ENCODE measurements at regions not wholly inside any gene's neighbourhood (a gene's known extent, or its start where the extent isn't known, plus 50 kb on each side); places are given as distances from the start of the nearest gene placed in this dataset.
"Not testable (repeated sequence)": the region's sequence is repeated elsewhere in the genome, so short reads cannot be mapped to it uniquely, and the experiment has no call there.

DNA sequence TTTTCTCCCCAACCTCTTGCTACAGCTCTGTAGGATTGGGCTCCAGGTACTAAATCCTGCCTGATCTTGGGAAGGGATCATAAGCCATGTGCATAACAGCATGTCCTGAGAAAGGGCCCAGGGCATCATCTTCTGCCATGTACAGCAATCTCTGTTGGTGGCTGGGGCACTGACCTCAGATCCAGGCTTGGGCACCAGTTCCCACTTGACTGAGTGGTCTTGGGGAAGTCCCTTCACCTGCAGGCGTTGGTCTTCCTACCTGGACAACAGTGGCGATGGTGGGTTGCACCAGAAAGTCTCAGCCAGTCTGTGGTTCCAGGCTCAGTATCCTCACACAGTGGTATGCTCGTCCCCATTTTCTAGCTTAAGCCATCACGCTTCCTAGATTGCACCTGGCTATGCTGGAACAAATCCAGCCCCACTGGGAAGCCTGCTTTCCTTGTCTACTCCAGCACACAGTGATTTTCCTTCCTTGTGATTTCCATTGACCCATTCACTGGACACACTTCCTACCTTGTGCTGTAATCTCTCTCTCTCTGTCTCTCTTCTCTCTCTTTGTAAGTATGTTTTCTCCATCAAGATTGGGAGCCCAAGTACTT, 121.7 kb upstream of the PITX1 start:
- DNase-seq, result no peak

DNA sequence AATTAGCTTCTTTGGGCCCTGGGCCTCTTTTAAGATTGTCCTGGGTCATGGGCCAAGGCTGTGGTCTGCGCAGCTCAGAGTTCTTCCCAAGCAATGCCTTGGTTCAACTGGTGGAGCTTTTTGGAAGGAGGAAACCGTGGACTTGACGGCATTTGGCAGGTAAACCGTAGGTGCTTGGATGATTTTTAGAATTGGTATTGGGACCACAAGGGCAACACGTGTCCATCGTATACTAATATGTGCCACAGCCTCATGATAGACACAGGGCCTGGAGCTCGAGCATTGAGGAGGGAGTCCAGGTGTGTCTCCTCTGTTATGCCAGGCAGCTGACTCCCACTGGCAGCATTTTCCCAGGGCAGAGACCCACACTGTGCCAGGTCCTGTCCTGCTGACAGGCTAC, 120.9 kb upstream of the PITX1 start:
- DNase-seq, result no peak

DNA sequence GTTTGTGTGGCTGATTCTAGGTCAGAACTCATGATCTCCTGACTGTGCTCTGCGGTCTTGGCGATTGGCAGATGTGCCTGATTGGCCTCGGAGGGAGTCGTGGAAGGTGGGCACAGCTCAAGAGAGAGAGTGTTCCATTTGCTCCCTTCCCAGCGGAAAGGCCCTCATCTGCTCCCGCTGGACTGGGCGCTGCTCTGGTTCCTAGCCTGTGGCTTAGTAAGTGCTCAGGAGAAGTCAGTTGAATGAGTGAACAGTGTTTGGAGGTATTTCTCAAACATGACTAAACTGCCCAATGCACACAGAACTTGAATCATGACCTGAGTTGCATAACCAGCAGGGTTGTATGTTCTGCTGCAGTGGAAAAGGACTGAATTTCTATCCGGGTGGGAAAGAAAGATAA, 120.2 kb upstream of the PITX1 start:
- no peak for DNase-seq

DNA sequence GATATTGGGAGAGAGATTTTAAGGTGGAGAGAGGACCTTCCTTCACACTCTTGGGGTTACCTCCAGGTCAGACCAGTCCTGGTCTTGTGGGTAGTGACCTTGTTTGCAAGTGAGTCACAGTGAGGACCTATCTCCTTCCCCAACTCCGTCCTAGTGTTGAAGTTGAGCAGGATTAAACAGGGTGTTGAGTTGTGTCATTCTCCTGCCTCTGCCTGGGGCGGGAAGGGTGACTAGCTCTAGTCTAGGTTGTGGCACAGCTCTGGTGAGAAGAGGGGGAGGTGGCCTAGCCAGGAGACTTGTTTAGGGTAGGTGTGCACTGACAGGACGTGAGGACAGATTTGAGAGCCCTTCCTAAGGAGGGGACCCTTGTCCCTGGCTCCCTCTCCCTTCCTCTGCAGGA, 119.6 kb upstream of the PITX1 start:
- DNase-seq, result no peak

DNA sequence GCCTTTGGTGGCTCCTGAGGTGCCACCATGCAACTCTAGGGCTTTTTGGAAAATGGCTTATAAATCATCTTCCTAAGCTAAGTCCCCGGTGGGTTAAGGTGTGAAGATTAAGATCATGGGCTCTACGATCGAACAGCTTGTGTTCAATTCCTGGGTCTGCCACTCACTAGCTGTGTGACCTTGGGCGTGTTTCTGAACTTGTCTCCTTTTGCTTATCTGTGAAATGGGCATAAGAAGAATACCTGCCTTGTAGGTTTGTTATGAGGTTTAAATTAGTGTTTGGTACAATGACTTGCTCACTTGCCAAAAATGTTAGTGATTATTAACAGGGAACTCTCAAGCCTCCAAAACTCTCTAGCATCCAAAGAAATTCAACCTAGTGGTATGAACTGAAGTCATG, 119.2 kb upstream of the PITX1 start:
- no peak for DNase-seq

DNA sequence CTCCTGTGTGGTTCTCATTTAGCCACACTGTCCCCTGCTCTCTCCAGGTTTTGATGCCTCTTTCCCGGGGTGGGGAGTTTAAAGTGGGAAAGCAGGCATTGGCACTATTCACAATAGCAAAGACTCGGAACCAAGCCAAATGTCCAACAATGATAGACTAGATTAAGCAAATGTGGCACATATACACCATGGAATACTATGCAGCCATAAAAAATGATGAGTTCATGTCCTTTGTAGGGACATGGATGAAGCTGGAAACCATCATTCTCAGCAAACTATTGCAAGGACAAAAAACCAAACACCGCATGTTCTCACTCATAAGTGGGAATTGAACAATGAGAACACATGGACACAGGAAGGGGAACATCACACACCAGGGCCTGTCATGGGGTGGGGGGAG, 117.6 kb upstream of the PITX1 start:
- DNase-seq, result not testable (repeated sequence)

DNA sequence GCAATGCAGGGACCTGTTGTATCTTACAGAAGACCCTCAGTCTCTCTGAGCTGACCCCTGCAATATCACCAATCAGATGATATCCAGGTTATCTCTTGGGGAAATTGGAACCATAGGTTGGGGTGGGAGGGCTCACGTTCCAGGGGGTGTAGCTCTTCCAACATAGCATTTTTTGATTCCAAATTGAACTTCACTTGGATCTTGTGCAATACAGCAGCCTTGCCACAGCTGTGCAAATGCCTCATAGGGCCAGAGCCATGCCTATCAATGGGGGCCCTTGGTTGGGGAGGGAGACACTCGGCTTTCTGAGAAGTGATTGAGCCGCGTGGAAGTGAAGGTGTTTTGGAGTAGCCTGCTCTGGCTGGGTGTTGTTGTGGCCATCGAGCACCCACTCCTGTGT, 117.2 kb upstream of the PITX1 start:
- DNase-seq, result no peak

DNA sequence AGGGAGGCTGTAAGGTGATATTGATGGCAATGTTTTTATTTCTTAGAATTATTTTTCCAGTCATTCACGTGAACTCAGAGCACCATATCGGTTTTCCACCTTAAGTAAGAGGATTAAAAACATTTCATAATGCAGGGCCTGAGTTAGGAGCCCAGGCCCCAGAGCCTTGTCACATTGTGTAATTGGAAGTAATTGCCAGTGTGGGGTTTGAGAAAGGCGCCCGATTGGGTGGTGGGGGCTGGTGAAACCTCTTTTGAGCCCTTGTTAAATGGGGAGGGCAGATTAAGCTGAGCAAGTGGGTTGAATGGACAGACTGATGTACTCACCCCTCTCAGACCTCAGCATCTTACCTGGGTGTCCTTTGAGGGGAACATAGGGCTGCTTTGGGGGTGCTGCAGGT, 116.7 kb upstream of the PITX1 start:
- no peak for DNase-seq

DNA sequence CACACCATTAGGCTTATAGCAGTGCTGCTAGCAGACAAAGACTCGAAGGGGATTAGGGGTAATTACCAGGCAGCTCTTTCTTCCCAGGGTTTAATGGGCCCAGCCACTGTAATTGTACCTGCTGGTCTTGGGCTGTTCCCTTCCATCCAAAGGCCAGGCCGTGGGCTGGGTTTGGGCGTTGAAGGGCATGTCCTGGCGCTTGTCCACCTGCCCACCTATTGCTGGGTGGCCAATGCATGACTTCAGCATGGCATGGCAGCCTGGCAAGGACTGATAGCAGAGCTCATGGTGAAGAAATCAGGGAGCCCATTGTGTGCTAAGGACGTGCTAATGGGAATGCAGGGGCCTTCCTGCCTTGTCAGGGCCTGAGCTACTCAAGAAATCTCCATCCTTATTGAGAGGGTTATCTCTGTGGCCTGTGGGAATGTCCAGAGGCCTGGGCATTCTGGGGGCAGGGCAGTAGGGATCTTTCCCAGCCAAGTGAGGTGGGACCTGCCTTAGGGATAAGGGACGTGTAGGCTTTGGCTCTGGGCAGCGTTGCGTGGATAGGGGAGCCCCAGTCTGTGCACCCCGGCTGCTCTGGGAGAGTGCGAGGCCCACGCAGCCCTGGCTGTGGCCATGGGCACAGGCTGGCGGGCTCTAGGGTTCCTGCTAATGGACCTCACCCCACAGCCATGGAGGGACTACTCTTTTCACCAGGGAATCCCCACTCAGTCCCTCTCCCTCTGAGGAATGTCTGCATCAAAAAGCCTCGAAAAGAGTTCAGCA, 116.1 kb upstream of the PITX1 start:
- no peak for DNase-seq

DNA sequence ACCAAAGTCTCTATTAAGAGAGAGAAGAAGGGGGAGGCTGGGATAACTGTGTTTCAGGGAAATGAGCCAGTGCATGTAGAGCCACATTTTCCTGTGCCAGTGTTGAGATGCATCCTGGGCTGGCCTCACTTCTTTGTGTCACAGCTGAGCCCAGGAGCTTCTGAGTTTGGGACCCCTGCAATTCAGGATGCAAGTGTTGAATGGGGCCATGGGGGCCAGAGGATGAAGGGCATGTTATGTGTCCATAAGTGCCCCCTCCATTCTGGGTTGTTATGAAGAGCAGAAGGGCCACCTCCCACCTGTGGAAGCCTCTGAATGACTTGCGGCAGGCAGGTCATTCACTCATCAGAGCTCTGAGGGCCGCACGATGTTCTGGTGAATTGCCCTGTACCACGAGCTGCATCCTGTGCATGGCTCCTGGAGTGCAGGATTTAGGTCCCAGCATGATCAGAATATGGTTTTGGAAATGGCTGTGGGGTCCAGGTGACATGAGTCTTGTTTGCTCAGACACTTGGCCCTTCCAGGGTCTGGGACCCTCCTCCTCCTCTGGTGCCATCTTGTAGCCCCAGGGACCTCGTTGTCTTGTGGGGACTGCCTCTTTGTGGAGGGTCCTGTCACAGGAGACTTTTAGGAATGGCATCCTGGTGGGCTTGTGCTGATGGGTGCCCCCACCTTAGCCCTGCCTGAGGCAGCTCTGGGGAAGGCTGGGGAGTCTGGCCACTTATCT, 115.4 kb upstream of the PITX1 start:
- DNase-seq, result no peak

DNA sequence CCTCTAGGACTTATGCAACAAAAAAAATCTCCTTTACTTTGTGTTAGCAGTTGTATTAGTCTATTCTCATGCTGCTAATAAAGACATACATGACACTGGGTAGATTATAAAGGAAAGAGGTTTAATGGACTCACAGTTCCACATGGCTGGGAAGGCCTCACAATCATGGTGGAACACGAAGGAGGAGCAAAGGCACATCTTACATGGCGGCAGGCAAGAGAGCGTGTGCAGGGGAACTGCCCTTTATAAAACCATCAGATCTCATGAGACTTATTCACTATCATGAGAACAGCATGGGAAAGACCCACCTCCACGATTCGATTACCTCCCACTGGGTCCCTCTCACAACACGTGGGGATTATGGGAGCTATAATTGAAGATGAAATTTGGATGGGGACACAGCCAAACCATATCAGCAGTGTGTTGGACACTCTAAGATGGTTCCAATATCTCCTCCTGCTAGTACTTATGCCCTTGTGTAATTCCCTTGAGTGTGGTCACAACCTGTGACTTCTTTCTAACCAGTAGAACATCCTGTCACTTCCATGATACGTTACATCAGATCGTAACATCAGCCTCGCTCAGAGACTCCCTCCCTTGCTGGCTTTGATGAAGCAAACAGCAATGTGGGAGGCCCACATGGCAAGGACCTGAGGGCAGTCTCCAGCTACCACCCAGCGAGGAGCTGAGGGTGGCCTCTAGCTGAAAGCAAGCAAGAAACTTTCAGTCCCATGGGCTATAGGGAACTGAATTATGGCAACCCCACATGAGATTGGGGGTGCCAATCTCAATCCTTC, 113.5 kb upstream of the PITX1 start:
- DNase-seq, result no peak

DNA sequence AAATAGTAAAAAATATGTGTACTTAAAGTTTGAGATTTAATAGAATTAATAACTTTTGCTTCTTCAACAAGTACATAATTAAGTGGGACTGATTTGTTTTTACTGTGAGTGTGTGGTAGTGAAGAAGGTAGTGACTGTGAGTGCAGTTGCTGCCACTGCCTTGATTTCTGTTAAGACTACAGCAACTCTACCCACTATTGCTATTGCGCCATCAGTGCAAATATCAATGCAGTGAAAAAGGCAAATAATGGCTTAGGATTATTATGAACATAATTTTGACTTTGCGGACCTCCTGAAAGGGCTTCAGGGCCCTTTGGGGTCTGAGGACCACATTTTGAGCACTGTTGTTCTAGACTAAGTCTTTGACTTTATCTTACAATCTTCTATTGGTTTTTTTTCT, 112.0 kb upstream of the PITX1 start:
- no peak for DNase-seq

DNA sequence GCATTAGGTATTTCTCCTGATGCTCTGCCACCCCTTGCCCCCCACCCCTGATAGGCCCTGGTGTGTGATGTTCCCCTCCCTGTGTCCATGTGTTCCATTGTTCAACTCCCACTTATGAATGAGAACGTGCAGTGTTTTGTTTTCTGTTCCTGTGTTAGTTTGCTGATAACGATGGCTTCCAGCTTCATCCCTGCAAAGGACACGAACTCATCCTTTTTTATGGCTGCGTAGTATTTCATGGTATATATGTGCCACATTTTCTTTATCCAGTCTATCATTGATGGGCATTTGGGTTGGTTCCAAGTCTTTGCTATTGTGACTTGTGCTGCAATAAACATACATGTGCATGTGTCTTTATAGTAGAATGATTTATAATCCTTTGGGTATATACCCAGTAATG, 109.7 kb upstream of the PITX1 start:
- not testable (repeated sequence) for DNase-seq

DNA sequence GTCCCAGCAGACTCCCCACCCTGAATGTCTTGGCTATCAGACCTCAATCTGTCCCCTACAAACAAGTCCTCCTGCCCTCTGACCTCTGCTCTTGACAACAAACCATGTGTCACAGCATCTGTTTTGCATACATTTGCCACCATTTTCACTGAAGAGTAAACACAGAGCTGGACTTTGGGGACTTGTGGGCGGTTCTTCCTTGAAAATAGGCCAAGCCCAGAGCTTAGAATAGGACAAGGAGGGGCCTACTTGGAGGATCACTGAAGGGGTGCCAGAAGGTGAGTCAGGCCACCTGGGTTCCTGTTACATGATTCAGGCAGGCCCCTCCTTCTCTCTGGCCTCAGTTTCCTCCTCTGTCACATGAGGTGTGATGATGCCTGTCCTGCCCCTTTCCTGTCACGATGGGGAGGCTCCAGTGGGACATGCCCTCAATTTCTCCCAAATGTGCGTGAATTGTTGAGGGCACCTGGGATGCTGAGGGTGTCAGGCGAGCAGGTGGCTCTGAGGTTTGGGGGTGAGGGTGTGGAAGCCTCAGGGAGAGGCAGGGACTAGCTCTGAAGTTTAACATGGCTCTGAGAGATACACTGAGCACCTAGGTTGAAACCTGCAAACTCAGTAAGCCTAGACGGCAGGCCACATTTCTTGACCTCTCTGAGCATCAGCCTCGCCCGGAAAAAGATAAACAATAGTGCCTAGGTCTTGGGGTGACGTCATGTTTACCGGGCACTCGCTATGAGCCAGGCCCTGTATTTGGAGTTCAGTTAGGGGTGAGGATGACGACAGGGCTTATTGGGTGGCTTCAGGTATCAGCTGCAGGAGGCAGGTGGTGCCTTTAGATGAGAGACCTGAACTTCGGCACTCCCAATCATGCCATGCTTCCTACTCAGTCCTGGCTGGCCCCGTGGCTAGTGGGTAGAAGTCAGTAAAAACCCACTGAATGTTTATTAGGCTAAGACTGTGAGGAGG, 107.6 kb upstream of the PITX1 start:
- no peak for DNase-seq

DNA sequence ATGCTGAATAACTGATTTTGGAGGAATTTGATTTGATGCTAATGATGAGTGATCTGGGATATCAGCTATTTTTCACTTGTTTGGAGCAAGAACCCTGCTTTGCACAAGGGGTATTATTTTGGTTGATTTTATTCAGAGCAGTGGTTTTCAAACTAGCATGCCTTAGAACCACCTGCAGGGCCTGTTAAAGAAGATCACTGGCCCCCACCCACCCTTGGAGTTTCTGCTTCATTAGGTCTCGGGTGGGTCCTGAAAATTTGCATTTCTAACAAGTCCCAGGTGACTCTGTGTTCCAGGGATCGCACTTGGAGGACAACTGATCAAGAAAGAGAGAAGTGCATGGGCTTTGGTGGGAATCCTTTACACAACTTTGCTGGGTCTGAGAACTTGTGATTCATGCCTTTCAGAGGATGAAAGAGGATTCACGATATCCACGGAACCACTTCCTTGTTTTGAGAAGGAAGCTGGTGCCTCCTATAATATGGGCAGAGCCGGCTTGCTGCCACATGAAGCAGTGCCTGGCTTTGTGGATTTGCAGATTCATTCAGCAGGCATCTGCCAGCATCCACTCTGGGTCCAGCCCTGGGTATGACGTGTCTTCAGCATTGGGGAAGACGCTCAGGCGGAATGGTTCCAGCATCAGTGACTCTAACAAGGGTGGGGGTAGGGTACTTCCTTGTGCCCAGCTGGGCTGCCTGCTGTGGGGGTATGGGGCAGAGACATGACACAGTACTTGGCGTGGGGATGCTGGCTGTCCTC, 106.6 kb upstream of the PITX1 start:
- peak; percentile 18 for DNase-seq

DNA sequence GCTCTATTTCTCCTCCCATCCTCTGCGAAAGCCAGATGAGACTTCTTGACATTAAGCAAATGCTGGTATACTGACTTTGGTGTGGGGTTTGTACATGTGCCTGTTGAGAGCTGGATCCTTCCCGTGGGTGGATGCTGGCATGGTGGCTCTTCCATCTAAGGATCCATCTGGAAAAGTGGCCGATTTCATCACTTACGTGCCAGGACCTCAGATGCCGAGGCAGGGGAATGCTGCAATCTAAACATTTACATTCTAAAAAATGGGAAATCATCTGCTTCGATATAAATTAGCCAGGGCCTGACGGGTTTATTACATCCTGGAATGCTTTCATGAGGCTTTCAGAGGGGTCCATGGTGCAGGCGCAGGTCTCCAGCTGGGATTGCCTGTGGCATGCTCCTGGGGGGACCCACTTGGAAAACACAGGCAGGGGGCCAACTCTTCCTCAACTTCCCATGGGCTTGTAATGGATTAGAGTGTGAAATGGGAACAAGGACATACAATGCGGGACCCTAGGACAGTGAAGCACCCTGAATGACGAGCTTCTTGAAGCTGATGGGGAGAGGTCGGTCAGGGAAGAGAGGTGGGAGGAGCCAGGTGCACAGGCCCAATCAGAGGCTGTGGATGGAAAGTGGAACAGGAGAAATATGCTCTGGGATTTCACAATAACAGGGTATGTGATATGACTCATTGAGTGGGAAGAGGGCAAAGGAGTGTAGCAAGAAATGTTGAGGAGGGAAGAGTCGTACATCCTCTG, 105.5 kb upstream of the PITX1 start:
- no peak for DNase-seq

DNA sequence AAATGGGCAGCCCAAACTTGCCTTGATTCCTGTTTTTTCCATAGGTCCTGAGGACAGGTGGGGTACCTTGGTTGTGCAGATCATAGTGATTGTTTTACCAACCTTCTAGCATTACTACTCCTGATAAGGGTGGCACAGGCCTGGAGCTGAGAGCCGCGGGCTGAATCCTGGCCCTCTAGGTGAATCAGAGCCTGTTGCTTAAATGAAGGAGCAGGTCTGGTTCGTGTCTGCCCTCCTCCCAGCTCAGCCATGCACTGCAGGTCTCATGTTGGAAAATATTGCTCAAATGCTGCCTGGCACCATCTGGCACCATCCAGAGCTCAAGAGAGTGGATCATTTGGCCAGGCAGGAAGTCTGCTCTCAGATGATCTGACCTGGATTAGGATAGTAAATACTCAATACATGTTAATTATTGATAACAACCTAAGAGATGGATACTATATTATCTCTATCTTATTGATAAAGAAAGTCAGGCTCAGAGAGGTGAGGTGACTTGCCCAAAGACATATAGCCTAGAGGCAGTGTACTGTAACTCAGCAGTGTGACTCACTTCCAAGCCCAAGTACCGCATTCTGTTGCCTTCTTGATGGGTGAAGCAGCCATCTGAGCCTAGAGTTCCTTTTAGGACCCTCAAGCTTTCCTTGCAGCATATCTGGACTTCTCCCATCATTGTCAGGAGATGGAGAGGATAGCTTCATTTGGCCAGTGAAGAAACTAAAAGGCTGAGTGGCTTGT, 104.3 kb upstream of the PITX1 start:
- DNase-seq, result no peak

DNA sequence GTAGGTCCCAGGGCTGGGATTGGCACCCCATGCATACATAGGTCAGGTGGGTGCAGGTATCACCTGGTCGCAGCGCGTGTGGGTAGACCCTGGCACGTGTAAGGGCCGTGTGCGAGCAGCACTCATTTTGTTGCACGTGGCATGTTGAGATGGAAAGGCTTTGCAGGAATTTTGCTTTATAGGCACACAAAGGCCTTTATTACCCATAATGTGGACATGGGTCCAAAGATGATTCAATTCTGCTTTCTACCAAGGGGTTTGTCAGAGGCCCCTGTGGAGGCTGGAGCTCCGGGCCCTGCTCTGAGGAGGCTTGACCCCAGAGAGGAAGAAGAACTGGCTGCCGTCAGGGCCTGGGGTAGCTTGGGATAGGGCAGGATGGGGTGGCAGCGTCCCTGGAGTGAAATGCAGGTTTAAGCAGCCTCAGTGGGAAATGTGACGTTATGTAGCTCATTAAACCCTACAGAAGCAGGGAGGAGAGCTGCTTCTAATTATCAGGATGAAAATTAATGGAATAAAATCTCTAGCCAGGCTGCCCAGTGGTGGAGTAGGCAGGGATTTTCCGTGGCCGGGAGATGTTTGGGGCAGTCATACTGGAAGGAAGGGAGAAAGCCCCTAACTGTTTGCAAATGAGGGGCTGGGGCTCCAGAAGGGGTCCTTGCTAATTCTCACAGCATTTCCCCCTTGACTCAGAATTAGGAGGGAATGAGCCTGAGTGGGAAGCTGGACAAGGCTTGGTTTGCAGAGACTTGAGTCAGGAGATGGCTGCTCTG, 103.3 kb upstream of the PITX1 start:
- DNase-seq, result no peak

DNA sequence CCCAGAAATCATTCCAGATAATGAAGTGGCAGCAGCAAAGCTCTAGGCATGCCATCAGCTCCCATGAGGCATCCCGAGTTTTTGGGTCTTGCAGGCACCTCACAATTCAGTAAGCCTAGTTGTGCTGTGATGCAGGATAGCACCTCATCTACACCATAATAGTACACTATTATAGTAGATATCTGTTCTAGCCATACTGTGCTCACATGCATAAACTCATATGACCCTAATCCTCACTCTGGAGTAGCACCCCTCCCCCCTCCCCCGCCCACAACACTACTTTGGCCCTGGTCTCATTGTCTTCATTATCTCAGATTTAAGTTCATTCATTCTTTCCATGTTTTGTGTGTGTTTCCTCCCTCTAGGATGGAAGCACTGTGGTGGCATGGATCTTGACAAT, 102.5 kb upstream of the PITX1 start:
- no peak for DNase-seq
